K562 (cell line): ENCODE measurements at regions not wholly inside any gene's neighbourhood (a gene's known extent, or its start where the extent isn't known, plus 50 kb on each side); places are given as distances from the start of the nearest gene placed in this dataset.

Experiments
- ATAC-seq: fragments of 200-7000 bp; cut with Tn5 transposase; 3 replicates; pipeline ENCODE4 v1.9.1; 2020; ENCODE audit warnings: moderate library complexity
- BruUV-seq: library from RNA; stranded (reverse); fragments of 400-500 nt; replicated peaks from 2 replicates; lab custom pipeline; 2021; lab: Mats Ljungman, UMichigan
- CTCF ChIA-PET: fragments of 300-600 bp; formaldehyde crosslinking; extraction: SDS; loops from one replicate; lab custom pipeline; 2021; ENCODE audit warnings: low intra/inter-chr PET ratio; lab: Yijun Ruan, JAX
- POLR2A ChIA-PET: fragments of 300-600, 350-650 bp; sonication (Branson Sonifier 250); formaldehyde crosslinking; extraction: SDS; loops from one replicate; lab custom pipeline; 2021; ENCODE audit warnings: antibody characterized with exemption, inconsistent platforms; lab: Yijun Ruan, JAX
- DNase-seq, 4 experiments: peaks; one replicate each; pipeline versions ENCODE4 v3.0.0 to v3.0.0-alpha.2; 2011 to 2018; ENCODE audit warnings: low spot score in 3 of 4, mixed read lengths in 3 of 4; ENCODE audit errors: extremely low read depth in 1 of 4
- FAIRE-seq: peaks from 2 replicates; lab custom pipeline; 2011; peaks lifted over from hg19 to GRCh38; lab: Jason Lieb, UNC
- H2AFZ ChIP-seq: 2 replicates; pipeline ENCODE4 v1.6.0; 2011; ENCODE audit warnings: low read depth, low read length, control low read depth, inconsistent platforms
- H3K27ac ChIP-seq: fragments of 200-600 bp; 3 replicates; pipeline ENCODE4 v1.8.0; 2011; ENCODE audit warnings: low read depth, mild to moderate bottlenecking, control low read depth, inconsistent platforms, low read length, moderate library complexity, mixed read lengths; ENCODE audit errors: extremely low read depth
- H3K27me3 ChIP-seq, 2 experiments: fragments of 300-600 bp in 1 of 2; 2 replicates in 1 of 2; 3 replicates in 1 of 2; pipeline versions ENCODE4 v1.6.0 to v1.8.0; 2011; ENCODE audit warnings: inconsistent platforms in 2 of 2, low read length in 2 of 2, mild to moderate bottlenecking in 1 of 2, mixed read lengths in 1 of 2, moderate library complexity in 1 of 2; ENCODE audit not compliant: control insufficient read depth in 2 of 2, insufficient read depth in 2 of 2
- H3K36me3 ChIP-seq: fragments of 300-600 bp; 3 replicates; pipeline ENCODE4 v1.8.0; 2011; ENCODE audit warnings: mild to moderate bottlenecking, low read length, inconsistent platforms; ENCODE audit not compliant: control insufficient read depth, insufficient read depth
- H3K4me1 ChIP-seq, 2 experiments: fragments of 200-600 bp in 1 of 2; replicated peaks in 1 of 2; 2 replicates in 1 of 2; 3 replicates in 1 of 2; pipeline versions ENCODE4 v1.5.1 to v1.8.0; 2011; ENCODE audit warnings: inconsistent platforms in 2 of 2, low read length in 2 of 2, mild to moderate bottlenecking in 1 of 2, mixed read lengths in 1 of 2, moderate library complexity in 1 of 2; ENCODE audit not compliant: control insufficient read depth in 2 of 2, insufficient read depth in 2 of 2
- H3K4me2 ChIP-seq: 2 replicates; pipeline ENCODE4 v1.6.1; 2011; ENCODE audit warnings: low read length, control low read depth, inconsistent platforms, mixed read lengths; ENCODE audit not compliant: insufficient read depth
- H3K4me3 ChIP-seq: fragments of 200-600 bp; sonication (generic), shearing (Covaris generic); 2 replicates; pipeline ENCODE4 v1.5.1; 2016; ENCODE audit warnings: control low read depth, inconsistent platforms
- H3K79me2 ChIP-seq: fragments of 200-600 bp; 3 replicates; pipeline ENCODE4 v1.8.0; 2011; ENCODE audit warnings: low read length, inconsistent platforms; ENCODE audit not compliant: control insufficient read depth, insufficient read depth
- H3K9ac ChIP-seq, 2 experiments: 2 replicates each; pipeline versions ENCODE4 v1.6.0 to v1.6.1; 2011; ENCODE audit warnings: low read depth in 2 of 2, low read length in 2 of 2, control low read depth in 1 of 2, inconsistent platforms in 1 of 2, mild to moderate bottlenecking in 1 of 2, mixed read lengths in 1 of 2; ENCODE audit not compliant: insufficient read depth in 1 of 2
- H3K9me1 ChIP-seq: one replicate; pipeline ENCODE4 v1.6.0; 2011; ENCODE audit warnings: inconsistent platforms, mild to moderate bottlenecking, low read length, moderate library complexity; ENCODE audit not compliant: control insufficient read depth, insufficient read depth
- H3K9me3 ChIP-seq: replicated peaks from 2 replicates; pipeline ENCODE4 v1.5.1; 2011; ENCODE audit warnings: low read depth, low read length, inconsistent platforms; ENCODE audit not compliant: control insufficient read depth, insufficient read depth
- H4K20me1 ChIP-seq: replicated peaks from 2 replicates; pipeline ENCODE4 v1.6.1; 2011; ENCODE audit warnings: low read length, inconsistent platforms, mixed read lengths; ENCODE audit not compliant: control insufficient read depth, insufficient read depth
- CBX2 ChIP-seq: fragments of 200-600 bp; sonication (generic); IDR thresholded peaks from one replicate; pipeline ENCODE4 v1.6.1; 2012; ENCODE audit warnings: mild to moderate bottlenecking, low read length, inconsistent platforms; ENCODE audit not compliant: insufficient read depth, poor library complexity, severe bottlenecking
- PRMT5 ChIP-seq: sonication (generic); formaldehyde crosslinking; IDR thresholded peaks from 2 replicates; pipeline ENCODE4 v1.5.0; 2020; ENCODE audit warnings: missing genetic modification reagents
- SIX5 ChIP-seq, 2 experiments: IDR thresholded peaks; 2 replicates each; pipeline ENCODE4 v1.6.1; 2011; ENCODE audit warnings: low read length in 2 of 2, borderline replicate concordance in 1 of 2, low read depth in 1 of 2, mild to moderate bottlenecking in 1 of 2, moderate library complexity in 1 of 2; ENCODE audit not compliant: insufficient read depth in 1 of 2
- XRCC4 ChIP-seq: IDR thresholded peaks from one replicate; pipeline ENCODE4 v1.6.1; 2011; ENCODE audit not compliant: insufficient read depth, insufficient read length; ENCODE audit errors: extremely low read depth
- WGBS: fragments of 100-300 bp; shearing (Covaris generic); methylation state at CpG from one replicate; pipeline ENCODE4 v1.1.6; 2016; ENCODE audit warnings: low coverage, mixed read lengths; ENCODE audit not compliant: insufficient coverage; ENCODE audit errors: missing lambda C conversion rate; 5-methylcytosine and 5-hydroxymethylcytosine counted together
- in situ Hi-C: fragments of 300-500 bp; cut with MboI; formaldehyde crosslinking; loops from 4 replicates; pipeline ENCODE4 v1.15.0; 2018; ENCODE audit warnings: inconsistent platforms, mixed read lengths
- intact Hi-C: fragments of 100-400 bp; cut with micrococcal nuclease; formaldehyde crosslinking; loops from 2 replicates; pipeline ENCODE4 v1.14.2; 2022
- TF ChIP-seq, protein P1 (sequence below): sonication (generic); formaldehyde crosslinking; IDR thresholded peaks from 2 replicates; pipeline ENCODE4 v1.8.1; 2022; ENCODE audit warnings: missing genetic modification reagents

DNA sequence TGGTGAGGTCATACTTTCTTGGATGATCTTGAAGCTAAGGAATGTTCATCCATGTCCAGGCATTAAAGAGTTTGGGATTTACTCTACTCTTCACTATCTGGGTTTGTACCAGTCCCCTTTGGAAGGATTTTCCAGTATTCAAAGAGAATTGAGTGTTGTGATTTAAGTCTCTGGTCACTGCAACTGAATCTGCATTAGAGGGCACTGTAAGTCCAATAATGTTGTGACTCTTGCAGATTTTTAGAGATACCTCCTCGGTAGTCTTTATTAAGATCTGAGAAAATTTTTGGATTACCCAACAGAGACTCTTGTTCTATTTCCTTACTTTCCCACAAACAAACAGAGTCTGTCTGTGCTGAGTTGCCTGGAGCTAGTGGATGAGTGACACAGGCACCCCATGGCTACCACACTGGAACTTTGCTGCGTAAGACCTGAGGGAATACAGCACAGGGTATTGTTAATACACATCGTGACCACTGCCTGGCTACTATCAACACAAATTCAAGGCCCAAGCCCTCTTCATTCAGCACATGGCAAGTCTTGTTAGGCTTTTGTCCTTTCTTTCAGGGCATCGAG, 357.1 kb upstream of the KLHL4 start:
- Histone ChIP-seq H3K9ac (no peak overlapping the region), H3K27me3 (no peaks in the 10 kb centered on the region), H3K4me1 (no peaks in the 10 kb centered on the region), H3K4me2 (no peak overlapping the region), H4K20me1 (no peaks in the 10 kb centered on the region), H3K27ac (no peak overlapping the region), H2AFZ (no peak overlapping the region), H3K9me3 (no peaks in the 10 kb centered on the region; the same call in 1 of the 2 replicates), H3K4me3 (no peak overlapping the region), H3K79me2 (no peaks in the 10 kb centered on the region), H3K36me3 (no peaks in the 10 kb centered on the region), H3K9me1 (no peaks in the 10 kb centered on the region)
- 3% methylated on average over 3 of the region's 4 CpGs for WGBS
- ChIA-PET CTCF (no interaction called here), POLR2A (no interaction called here)
- TF ChIP-seq, protein P1, sequence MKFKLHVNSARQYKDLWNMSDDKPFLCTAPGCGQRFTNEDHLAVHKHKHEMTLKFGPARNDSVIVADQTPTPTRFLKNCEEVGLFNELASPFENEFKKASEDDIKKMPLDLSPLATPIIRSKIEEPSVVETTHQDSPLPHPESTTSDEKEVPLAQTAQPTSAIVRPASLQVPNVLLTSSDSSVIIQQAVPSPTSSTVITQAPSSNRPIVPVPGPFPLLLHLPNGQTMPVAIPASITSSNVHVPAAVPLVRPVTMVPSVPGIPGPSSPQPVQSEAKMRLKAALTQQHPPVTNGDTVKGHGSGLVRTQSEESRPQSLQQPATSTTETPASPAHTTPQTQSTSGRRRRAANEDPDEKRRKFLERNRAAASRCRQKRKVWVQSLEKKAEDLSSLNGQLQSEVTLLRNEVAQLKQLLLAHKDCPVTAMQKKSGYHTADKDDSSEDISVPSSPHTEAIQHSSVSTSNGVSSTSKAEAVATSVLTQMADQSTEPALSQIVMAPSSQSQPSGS, result no peak
- TF ChIP-seq XRCC4, result no peak
- no peak for TF ChIP-seq SIX5 (IDR thresholded peaks at IDR 0.05; ENCODE audit: borderline replicate concordance in 1 of 2, insufficient read depth in 1 of 2, low read depth in 1 of 2, low read length in 2 of 2)
- no peak for TF ChIP-seq CBX2
- TF ChIP-seq PRMT5, result no peak
- intact Hi-C loops, result no loop called here
- BruUV-seq, result no TSS peak
- in situ Hi-C loops, result no loop called here
- no peak for DNase-seq
- no peak for FAIRE-seq
- no peak for ATAC-seq
